ENCODE measurements at regions not wholly inside any gene's neighbourhood (a gene's known extent, or its start where the extent isn't known, plus 50 kb on each side); places are given as distances from the start of the nearest gene placed in this dataset.

DNA sequence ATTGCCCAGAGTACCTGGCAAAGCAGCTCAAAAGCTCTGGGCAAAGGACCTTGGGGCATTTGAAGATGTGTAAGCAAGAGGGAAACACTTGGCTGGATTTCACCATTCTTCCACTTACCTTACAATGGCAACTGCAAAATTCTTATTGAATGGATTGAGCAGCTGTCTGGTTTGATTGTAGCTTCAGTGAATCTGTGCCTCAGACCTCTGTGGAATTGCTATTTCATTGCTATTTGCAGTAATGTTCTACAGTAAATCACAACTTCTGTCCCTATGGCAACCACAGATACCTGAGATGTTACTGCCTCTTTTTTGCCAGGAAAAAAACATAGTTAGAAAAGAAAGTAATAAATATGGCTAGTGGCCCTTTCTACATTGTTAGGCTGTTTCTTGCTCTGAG, 519.5 kb downstream of the SUCLA2 start:
- Histone ChIP-seq H3K4me3 (ENCODE audit: low read depth, low read length) (no peak overlapping the region), H3K36me3 (ENCODE audit: control insufficient read depth, insufficient read depth, low read length) (no peaks in the 10 kb centered on the region), H3K27me3 (ENCODE audit: control insufficient read depth, insufficient read depth, low read length) (no peaks in the 10 kb centered on the region)
- FAIRE-seq: no peak
- no peak for DNase-seq (ENCODE audit: low read depth)
- TF ChIP-seq, protein P1, sequence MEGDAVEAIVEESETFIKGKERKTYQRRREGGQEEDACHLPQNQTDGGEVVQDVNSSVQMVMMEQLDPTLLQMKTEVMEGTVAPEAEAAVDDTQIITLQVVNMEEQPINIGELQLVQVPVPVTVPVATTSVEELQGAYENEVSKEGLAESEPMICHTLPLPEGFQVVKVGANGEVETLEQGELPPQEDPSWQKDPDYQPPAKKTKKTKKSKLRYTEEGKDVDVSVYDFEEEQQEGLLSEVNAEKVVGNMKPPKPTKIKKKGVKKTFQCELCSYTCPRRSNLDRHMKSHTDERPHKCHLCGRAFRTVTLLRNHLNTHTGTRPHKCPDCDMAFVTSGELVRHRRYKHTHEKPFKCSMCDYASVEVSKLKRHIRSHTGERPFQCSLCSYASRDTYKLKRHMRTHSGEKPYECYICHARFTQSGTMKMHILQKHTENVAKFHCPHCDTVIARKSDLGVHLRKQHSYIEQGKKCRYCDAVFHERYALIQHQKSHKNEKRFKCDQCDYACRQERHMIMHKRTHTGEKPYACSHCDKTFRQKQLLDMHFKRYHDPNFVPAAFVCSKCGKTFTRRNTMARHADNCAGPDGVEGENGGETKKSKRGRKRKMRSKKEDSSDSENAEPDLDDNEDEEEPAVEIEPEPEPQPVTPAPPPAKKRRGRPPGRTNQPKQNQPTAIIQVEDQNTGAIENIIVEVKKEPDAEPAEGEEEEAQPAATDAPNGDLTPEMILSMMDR (IDR thresholded peaks at IDR 0.05; ENCODE audit: insufficient read depth, low read length, severe bottlenecking): no peak

DNA sequence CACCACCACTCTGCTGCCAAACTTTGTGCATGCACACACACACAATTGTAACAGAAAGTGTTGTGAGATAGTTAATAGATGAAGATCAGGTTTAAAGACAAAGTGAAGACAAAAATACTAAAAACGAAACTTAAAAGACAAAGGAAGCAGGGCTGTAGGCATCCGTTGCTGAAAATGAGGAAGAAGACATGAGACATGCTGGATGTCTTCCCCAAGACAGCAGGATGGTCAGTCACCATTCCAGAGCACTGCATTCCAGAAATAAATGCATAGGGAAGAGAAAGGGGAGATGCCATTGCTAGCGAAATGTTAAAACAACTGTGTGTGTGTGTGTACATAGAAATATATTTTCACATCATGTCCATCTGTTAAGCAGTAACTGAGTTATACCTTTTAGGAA, 520.1 kb downstream of the SUCLA2 start:
- Histone ChIP-seq H3K4me3 (ENCODE audit: low read depth, low read length) (no peak overlapping the region), H3K36me3 (ENCODE audit: control insufficient read depth, insufficient read depth, low read length) (no peaks in the 10 kb centered on the region), H3K27me3 (ENCODE audit: control insufficient read depth, insufficient read depth, low read length) (no peaks in the 10 kb centered on the region)
- FAIRE-seq (no peak), DNase-seq (ENCODE audit: low read depth) (no peak)
- TF ChIP-seq, protein P1 (IDR thresholded peaks at IDR 0.05; ENCODE audit: insufficient read depth, low read length, severe bottlenecking): no peak

DNA sequence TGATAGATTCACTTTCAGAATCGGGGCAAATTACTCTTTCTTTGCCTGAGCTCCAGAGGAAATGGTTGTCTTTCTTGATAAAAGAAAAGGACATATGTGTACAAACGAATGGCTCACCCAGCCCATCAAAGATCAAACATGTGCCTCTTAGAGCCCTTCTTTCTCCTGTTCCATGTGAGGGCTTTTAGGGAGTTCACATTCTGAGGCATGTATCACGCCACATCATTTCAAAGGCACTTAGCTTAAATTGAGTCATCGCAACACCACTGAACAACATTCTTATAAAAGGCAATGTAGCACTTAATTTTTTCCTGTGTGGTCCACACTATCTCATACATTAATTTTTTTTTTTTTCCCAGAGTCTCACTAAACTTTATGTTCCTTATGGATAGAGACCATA, 521.0 kb downstream of the SUCLA2 start:
- TF ChIP-seq, protein P1 (IDR thresholded peaks at IDR 0.05; ENCODE audit: insufficient read depth, low read length, severe bottlenecking): no peak
- Histone ChIP-seq H3K4me3 (ENCODE audit: low read depth, low read length) (no peak overlapping the region), H3K27me3 (ENCODE audit: control insufficient read depth, insufficient read depth, low read length) (no peaks in the 10 kb centered on the region), H3K36me3 (ENCODE audit: control insufficient read depth, insufficient read depth, low read length) (no peaks in the 10 kb centered on the region)
- peak; percentile 61 for DNase-seq (ENCODE audit: low read depth)
- FAIRE-seq: no peak

DNA sequence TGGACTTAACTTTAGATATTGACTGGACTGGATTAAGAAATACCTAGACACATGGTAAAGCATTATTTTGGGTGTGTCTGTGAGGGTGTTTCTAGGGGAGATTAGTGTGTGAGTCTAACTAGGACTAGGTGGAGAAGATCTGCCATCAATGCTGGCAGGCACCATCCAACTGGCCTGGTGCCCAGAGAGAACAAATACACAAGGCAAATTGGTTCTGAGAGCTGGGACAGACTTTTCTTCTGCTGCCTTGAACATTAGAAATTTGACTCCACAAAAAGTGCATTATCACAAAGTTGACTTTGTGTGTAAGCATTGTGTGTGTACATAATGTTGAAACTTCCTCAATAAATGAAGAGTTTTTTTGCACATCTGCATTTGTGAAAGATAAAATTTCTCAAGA, 522.1 kb downstream of the SUCLA2 start:
- Histone ChIP-seq H3K36me3 (ENCODE audit: control insufficient read depth, insufficient read depth, low read length) (no peaks in the 10 kb centered on the region), H3K27me3 (ENCODE audit: control insufficient read depth, insufficient read depth, low read length) (no peaks in the 10 kb centered on the region), H3K4me3 (ENCODE audit: low read depth, low read length) (no peak overlapping the region)
- DNase-seq (ENCODE audit: low read depth): no peak
- TF ChIP-seq, protein P1 (IDR thresholded peaks at IDR 0.05; ENCODE audit: insufficient read depth, low read length, severe bottlenecking): no peak
- FAIRE-seq: no peak

DNA sequence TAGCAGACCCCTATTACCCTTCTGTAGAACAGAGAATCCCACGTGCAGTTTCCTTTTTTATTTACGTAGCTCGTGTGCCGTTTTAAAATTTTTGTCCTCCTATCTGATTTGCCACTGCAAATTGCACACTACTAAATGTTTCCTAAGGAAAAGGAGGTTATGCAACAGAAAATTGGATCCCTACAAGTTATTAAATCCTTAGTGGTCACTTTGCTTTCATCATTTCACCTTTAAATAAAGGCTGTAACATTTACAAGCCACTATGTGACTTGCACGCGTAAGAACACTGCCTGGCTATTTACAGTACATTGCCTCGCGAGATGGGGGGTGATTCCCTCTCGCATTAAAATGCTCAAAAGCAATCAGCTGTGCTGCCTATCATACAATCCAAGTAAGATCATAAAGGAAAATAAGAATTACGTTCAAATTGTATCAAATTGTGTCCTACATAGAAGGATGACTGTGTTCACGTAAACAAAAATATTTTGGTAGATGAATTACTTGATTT, 525.6 kb downstream of the SUCLA2 start:
- H3K36me3 ChIP-seq (ENCODE audit: control insufficient read depth, insufficient read depth, low read length): no peaks in the 10 kb centered on the region
- no peak overlapping the region for H3K4me3 ChIP-seq (ENCODE audit: low read depth, low read length)
- TF ChIP-seq, protein P1 (IDR thresholded peaks at IDR 0.05; ENCODE audit: insufficient read depth, low read length, severe bottlenecking): no peak
- H3K27me3 ChIP-seq (ENCODE audit: control insufficient read depth, insufficient read depth, low read length): no peaks in the 10 kb centered on the region
- no peak for DNase-seq (ENCODE audit: low read depth)
- FAIRE-seq: no peak

DNA sequence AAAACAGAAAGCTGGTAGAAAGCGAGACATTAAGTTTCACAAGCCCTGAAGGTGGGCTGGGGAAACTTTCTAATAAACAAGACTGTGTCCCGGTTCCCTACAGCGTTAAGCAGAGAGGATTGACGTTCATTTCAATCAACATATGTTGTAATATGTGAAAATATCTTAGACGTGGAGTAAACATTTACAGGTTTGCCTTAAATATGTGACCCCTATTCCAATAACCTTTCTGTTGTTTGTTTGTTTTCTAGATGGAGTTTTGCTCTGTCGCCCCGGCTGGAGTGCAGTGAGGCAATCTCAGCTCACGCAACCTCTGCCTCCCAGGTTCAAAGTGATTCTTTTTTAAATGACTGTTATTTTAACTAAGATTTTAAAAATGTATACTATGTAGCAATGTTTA, 526.2 kb downstream of the SUCLA2 start:
- no peak for FAIRE-seq
- no peak overlapping the region for H3K4me3 ChIP-seq (ENCODE audit: low read depth, low read length)
- TF ChIP-seq, protein P1 (IDR thresholded peaks at IDR 0.05; ENCODE audit: insufficient read depth, low read length, severe bottlenecking): no peak
- no peak for DNase-seq (ENCODE audit: low read depth)
- no peaks in the 10 kb centered on the region for H3K36me3 ChIP-seq (ENCODE audit: control insufficient read depth, insufficient read depth, low read length)
- H3K27me3 ChIP-seq (ENCODE audit: control insufficient read depth, insufficient read depth, low read length): no peaks in the 10 kb centered on the region
